ENCODE measurements at regions not wholly inside any gene's neighbourhood (a gene's known extent, or its start where the extent isn't known, plus 50 kb on each side); places are given as distances from the start of the nearest gene placed in this dataset.

- H3K27me3 ChIP-seq: no peaks in the 10 kb centered on the region
- H3K36me3 ChIP-seq: no peaks in the 10 kb centered on the region
- no peak overlapping the region for H3K27ac ChIP-seq
- H3K4me1 ChIP-seq: no peaks in the 10 kb centered on the region
- TF ChIP-seq CTCF (IDR thresholded peaks at IDR 0.05) (no peak), POLR2A (IDR thresholded peaks at IDR 0.05) (no peak)
- H3K4me3 ChIP-seq (replicated peaks in 1 of 3): no peak overlapping the region
- intact Hi-C loops (cut with DNase I): no loop called here
- no peaks in the 10 kb centered on the region for H3K9me3 ChIP-seq
- WGBS, 2 donors: 84 to 85% methylated on average over 10 of the region's 10 CpGs
- DNase-seq: no peak
These were observed 104.0 kb downstream of the C14orf39 start for GRCh38 chr14:60381909-60382308.
